Caco-2 (cell line): ENCODE measurements at regions not wholly inside any gene's neighbourhood (a gene's known extent, or its start where the extent isn't known, plus 50 kb on each side); places are given as distances from the start of the nearest gene placed in this dataset.

Experiments
- BruUV-seq: library from RNA; stranded (reverse); fragments of 400-500 nt; replicated peaks from 2 replicates; lab custom pipeline; 2021; lab: Mats Ljungman, UMichigan
- CTCF ChIA-PET: fragments of 300-600 bp; sonication (Branson Sonifier 250); formaldehyde crosslinking; loops from one replicate; lab custom pipeline; 2022; ENCODE audit warnings: antibody characterized with exemption; lab: Charles Lee
- POLR2A ChIA-PET: fragments of 300-600 bp; sonication (Branson Sonifier 250); formaldehyde crosslinking; loops from one replicate; lab custom pipeline; 2022; ENCODE audit warnings: antibody characterized with exemption; lab: Charles Lee
- DNase-seq, 2 experiments: peaks; one replicate each; pipeline versions ENCODE4 v3.0.0 to v3.0.0-alpha.2; 2020 to 2022
- H3K27me3 ChIP-seq: replicated peaks from 2 replicates; pipeline ENCODE4 v1.6.0; 2011; ENCODE audit warnings: low read length; ENCODE audit not compliant: control insufficient read depth, insufficient read depth
- H3K36me3 ChIP-seq: 2 replicates; pipeline ENCODE4 v1.5.1; 2011; ENCODE audit warnings: low read length; ENCODE audit not compliant: control insufficient read depth, insufficient read depth
- H3K4me1 ChIP-seq: fragments of 250-450 bp; sonication (Bioruptor Pico); 2 replicates; pipeline ENCODE4 v1.5.1; 2020; ENCODE audit warnings: mild to moderate bottlenecking
- H3K4me3 ChIP-seq: 2 replicates; pipeline ENCODE4 v1.5.1; 2011; ENCODE audit warnings: low read depth, mild to moderate bottlenecking, control low read depth, low read length
- H3K9me3 ChIP-seq: fragments of 250-450 bp; sonication (Bioruptor Pico); 2 replicates; pipeline ENCODE4 v1.5.1; 2020; ENCODE audit warnings: mild to moderate bottlenecking, moderate library complexity
- H3K27ac Mint-ChIP-seq: one replicate; pipeline ENCODE4 v1.8.0; 2022; ENCODE audit warnings: mixed read lengths; ENCODE audit not compliant: unreplicated experiment
- H3K27me3 Mint-ChIP-seq: one replicate; pipeline ENCODE4 v1.8.0; 2022; ENCODE audit warnings: mixed read lengths; ENCODE audit not compliant: insufficient read depth, unreplicated experiment
- H3K36me3 Mint-ChIP-seq: one replicate; pipeline ENCODE4 v1.8.0; 2022; ENCODE audit warnings: mild to moderate bottlenecking, mixed read lengths; ENCODE audit not compliant: insufficient read depth, unreplicated experiment
- H3K4me1 Mint-ChIP-seq: one replicate; pipeline ENCODE4 v1.8.0; 2022; ENCODE audit warnings: low read depth, mixed read lengths; ENCODE audit not compliant: unreplicated experiment
- H3K4me3 Mint-ChIP-seq: one replicate; pipeline ENCODE4 v1.8.0; 2022; ENCODE audit warnings: mild to moderate bottlenecking, moderate library complexity, mixed read lengths; ENCODE audit not compliant: unreplicated experiment
- H3K9me3 Mint-ChIP-seq: one replicate; pipeline ENCODE4 v1.8.0; 2022; ENCODE audit warnings: mixed read lengths; ENCODE audit not compliant: unreplicated experiment
- CTCF ChIP-seq, 2 experiments: fragments of 200-600 bp in 1 of 2; IDR thresholded peaks; 1 replicate in 1 of 2; 2 replicates in 1 of 2; pipeline versions ENCODE4 v1.5.1 to v1.8.0; 2011 to 2022; ENCODE audit warnings: antibody characterized with exemption in 1 of 2, control low read depth in 1 of 2, inconsistent platforms in 1 of 2, low read depth in 1 of 2, low read length in 1 of 2, mild to moderate bottlenecking in 1 of 2, moderate library complexity in 1 of 2; ENCODE audit not compliant: insufficient read depth in 1 of 2, severe bottlenecking in 1 of 2, unreplicated experiment in 1 of 2
- intact Hi-C: fragments of 100-400 bp; cut with micrococcal nuclease; formaldehyde crosslinking; loops from one replicate; pipeline ENCODE4 v1.10.0; 2022; ENCODE audit not compliant: unreplicated experiment

GRCh38 chr2:126208266-126208665 lies 447.7 kb upstream of the GYPC start:
- Mint-ChIP-seq H3K4me3 (no peak overlapping the region), H3K9me3 (peaks cover 12% of the 10 kb centered on the region), H3K4me1 (no peaks in the 10 kb centered on the region), H3K27me3 (no peaks in the 10 kb centered on the region), H3K27ac (no peak overlapping the region), H3K36me3 (no peaks in the 10 kb centered on the region)
- POLR2A ChIA-PET, result no interaction called here
- no peaks in the 10 kb centered on the region for H3K9me3 ChIP-seq
- TF ChIP-seq CTCF (IDR thresholded peaks at IDR 0.05; ENCODE audit: insufficient read depth in 1 of 2, low read depth in 1 of 2, low read length in 1 of 2, severe bottlenecking in 1 of 2, unreplicated experiment in 1 of 2), result no peak
- CTCF ChIA-PET, result no interaction called here
- intact Hi-C loops, result no loop called here
- H3K4me3 ChIP-seq, result no peak overlapping the region
- no peaks in the 10 kb centered on the region for H3K4me1 ChIP-seq
- no peaks in the 10 kb centered on the region for H3K36me3 ChIP-seq
- BruUV-seq, result no TSS peak
- no peak for DNase-seq
- no peaks in the 10 kb centered on the region for H3K27me3 ChIP-seq

GRCh38 chr2:126212735-126213134 lies 443.2 kb upstream of the GYPC start:
- H3K4me1 ChIP-seq, result no peaks in the 10 kb centered on the region
- Mint-ChIP-seq H3K9me3 (peaks cover 9% of the 10 kb centered on the region), H3K4me1 (no peaks in the 10 kb centered on the region), H3K36me3 (no peaks in the 10 kb centered on the region), H3K4me3 (no peak overlapping the region), H3K27me3 (no peaks in the 10 kb centered on the region), H3K27ac (no peak overlapping the region)
- no peaks in the 10 kb centered on the region for H3K36me3 ChIP-seq
- H3K4me3 ChIP-seq, result no peak overlapping the region
- no peak for DNase-seq
- H3K9me3 ChIP-seq, result no peaks in the 10 kb centered on the region
- intact Hi-C loops, result no loop called here
- CTCF ChIA-PET, result no interaction called here
- BruUV-seq, result no TSS peak
- no peak for TF ChIP-seq CTCF (IDR thresholded peaks at IDR 0.05; ENCODE audit: insufficient read depth in 1 of 2, low read depth in 1 of 2, low read length in 1 of 2, severe bottlenecking in 1 of 2, unreplicated experiment in 1 of 2)
- POLR2A ChIA-PET, result no interaction called here
- no peaks in the 10 kb centered on the region for H3K27me3 ChIP-seq

GRCh38 chr2:126219081-126219480 lies 436.9 kb upstream of the GYPC start:
- BruUV-seq, result no TSS peak
- peaks cover 8% of the 10 kb centered on the region for H3K9me3 Mint-ChIP-seq
- no peak overlapping the region for H3K27ac Mint-ChIP-seq
- Histone ChIP-seq H3K4me1 (peaks cover 8% of the 10 kb centered on the region), H3K27me3 (no peaks in the 10 kb centered on the region), H3K36me3 (no peaks in the 10 kb centered on the region), H3K4me3 (no peak overlapping the region), H3K9me3 (peaks cover 8% of the 10 kb centered on the region)
- peaks cover 13% of the 10 kb centered on the region for H3K4me1 Mint-ChIP-seq
- POLR2A ChIA-PET, result no interaction called here
- H3K4me3 Mint-ChIP-seq, result no peak overlapping the region
- H3K36me3 Mint-ChIP-seq, result no peaks in the 10 kb centered on the region
- no peak for DNase-seq
- no peaks in the 10 kb centered on the region for H3K27me3 Mint-ChIP-seq
- no peak for TF ChIP-seq CTCF (IDR thresholded peaks at IDR 0.05; ENCODE audit: insufficient read depth in 1 of 2, low read depth in 1 of 2, low read length in 1 of 2, severe bottlenecking in 1 of 2, unreplicated experiment in 1 of 2)
- intact Hi-C loops, result no loop called here
- CTCF ChIA-PET, result no interaction called here
